22Rv1 (cell line): ENCODE measurements at regions not wholly inside any gene's neighbourhood (a gene's known extent, or its start where the extent isn't known, plus 50 kb on each side); places are given as distances from the start of the nearest gene placed in this dataset.

Experiments
- H3K27ac ChIP-seq: fragments of 450-650 bp; 2 replicates; pipeline ENCODE4 v1.5.1; 2017
- CTCF ChIP-seq: fragments of 450-650 bp; IDR thresholded peaks from 2 replicates; pipeline ENCODE4 v1.5.1; 2017; ENCODE audit warnings: mild to moderate bottlenecking
- ZFX ChIP-seq: fragments of 450-650 bp; IDR thresholded peaks from 2 replicates; pipeline ENCODE4 v1.6.1; 2017; ENCODE audit warnings: antibody characterized with exemption, borderline replicate concordance

- no peak overlapping the region for H3K27ac ChIP-seq
- no peak for TF ChIP-seq ZFX
- TF ChIP-seq CTCF, result peak; percentile 82
Observed at GRCh38 chr10:64430690-64431323, 909.6 kb downstream of the REEP3 start.

GRCh38 chr10:64441872-64442271 is 920.7 kb downstream of the REEP3 start:
- H3K27ac ChIP-seq, result peak overlapping the region; percentile 33; the same call in 1 of the 2 replicates

- H3K27ac ChIP-seq, result no peak overlapping the region
- TF ChIP-seq CTCF (no peak), ZFX (no peak)
Observed at GRCh38 chr10:64444163-64444562, 923.0 kb downstream of the REEP3 start.

GRCh38 chr10:64444564-64444963 is 923.4 kb downstream of the REEP3 start:
- H3K27ac ChIP-seq, result no peak overlapping the region
- TF ChIP-seq ZFX, result no peak
- TF ChIP-seq CTCF, result no peak

- TF ChIP-seq CTCF (no peak), ZFX (no peak)
Observed at GRCh38 chr10:64449603-64450002, 928.4 kb downstream of the REEP3 start.

GRCh38 chr10:64450312-64450711 is 929.1 kb downstream of the REEP3 start:
- no peak for TF ChIP-seq ZFX
- TF ChIP-seq CTCF, result no peak
- H3K27ac ChIP-seq, result no peak overlapping the region

More at GRCh38 chr10:64449603-64450002, 928.4 kb downstream of the REEP3 start:
- H3K27ac ChIP-seq, result no peak overlapping the region

GRCh38 chr10:64454962-64455361 is 933.8 kb downstream of the REEP3 start:
- H3K27ac ChIP-seq, result no peak overlapping the region
- TF ChIP-seq CTCF (no peak), ZFX (no peak)

- no peak for TF ChIP-seq CTCF
- no peak for TF ChIP-seq ZFX
- no peak overlapping the region for H3K27ac ChIP-seq
Observed at GRCh38 chr10:64458306-64458705, 937.1 kb downstream of the REEP3 start.
